Nephron progenitor cell (in vitro differentiated cells): ENCODE measurements at regions not wholly inside any gene's neighbourhood (a gene's known extent, or its start where the extent isn't known, plus 50 kb on each side); places are given as distances from the start of the nearest gene placed in this dataset.

Experiments used
- DNase-seq: peaks from one replicate; pipeline ENCODE4 v3.0.0; 2021
- H3K27ac Mint-ChIP-seq: 2 replicates; pipeline ENCODE4 v1.8.0; 2021; ENCODE audit warnings: mild to moderate bottlenecking, moderate library complexity, mixed read lengths
- H3K27me3 Mint-ChIP-seq: 2 replicates; pipeline ENCODE4 v1.8.0; 2021; ENCODE audit warnings: mild to moderate bottlenecking, low read depth, mixed read lengths; ENCODE audit not compliant: poor library complexity
- H3K36me3 Mint-ChIP-seq: 2 replicates; pipeline ENCODE4 v1.8.0; 2021; ENCODE audit warnings: low read depth, mixed read lengths
- H3K4me1 Mint-ChIP-seq: 2 replicates; pipeline ENCODE4 v1.8.0; 2021; ENCODE audit warnings: mixed read lengths
- H3K4me3 Mint-ChIP-seq: 2 replicates; pipeline ENCODE4 v1.8.0; 2021; ENCODE audit warnings: mild to moderate bottlenecking, moderate library complexity, mixed read lengths
- H3K9me3 Mint-ChIP-seq: 2 replicates; pipeline ENCODE4 v1.8.0; 2021; ENCODE audit warnings: mild to moderate bottlenecking, moderate library complexity, mixed read lengths
- TF ChIP-seq, protein P1 (sequence below): fragments of 200-600 bp; sonication (generic); IDR thresholded peaks from 2 replicates; pipeline ENCODE4 v1.5.0; 2021; ENCODE audit warnings: antibody characterized with exemption

DNA sequence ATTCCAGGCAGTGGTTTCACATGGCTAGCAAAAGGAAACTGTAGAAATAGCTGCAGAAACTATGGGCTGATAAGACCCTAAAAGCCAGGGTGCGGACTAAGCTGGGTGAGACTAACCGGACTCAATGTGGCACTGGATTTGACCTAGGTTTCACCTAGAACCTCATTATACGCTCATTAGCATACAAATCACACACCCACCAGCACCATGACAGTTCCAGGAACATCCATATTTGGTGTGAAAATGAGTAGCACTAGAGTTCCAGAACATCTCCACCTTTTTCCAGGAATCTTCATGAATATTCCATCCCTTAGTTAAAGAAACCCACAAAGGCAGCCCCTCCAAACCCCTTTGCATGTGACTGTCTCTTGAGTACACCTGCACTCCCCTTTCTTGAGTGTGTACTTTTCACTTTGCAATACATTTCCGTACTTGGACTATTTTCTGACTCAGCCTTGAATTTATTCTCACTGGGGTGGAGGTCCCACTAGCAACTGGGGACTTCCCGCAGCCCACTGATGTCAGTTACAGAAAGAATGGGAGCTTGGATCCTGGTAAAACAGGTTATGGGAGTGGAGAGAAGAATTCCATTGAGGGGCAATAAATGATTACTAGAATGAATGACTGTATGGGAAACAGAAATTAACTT lies 58.0 kb upstream of the SPATA31C2 start:
- Mint-ChIP-seq H3K9me3 (no peaks in the 10 kb centered on the region), H3K36me3 (peaks cover 3% of the 10 kb centered on the region), H3K27ac (no peak overlapping the region), H3K27me3 (no peaks in the 10 kb centered on the region), H3K4me3 (no peak overlapping the region), H3K4me1 (peaks cover 22% of the 10 kb centered on the region)
- TF ChIP-seq, protein P1, sequence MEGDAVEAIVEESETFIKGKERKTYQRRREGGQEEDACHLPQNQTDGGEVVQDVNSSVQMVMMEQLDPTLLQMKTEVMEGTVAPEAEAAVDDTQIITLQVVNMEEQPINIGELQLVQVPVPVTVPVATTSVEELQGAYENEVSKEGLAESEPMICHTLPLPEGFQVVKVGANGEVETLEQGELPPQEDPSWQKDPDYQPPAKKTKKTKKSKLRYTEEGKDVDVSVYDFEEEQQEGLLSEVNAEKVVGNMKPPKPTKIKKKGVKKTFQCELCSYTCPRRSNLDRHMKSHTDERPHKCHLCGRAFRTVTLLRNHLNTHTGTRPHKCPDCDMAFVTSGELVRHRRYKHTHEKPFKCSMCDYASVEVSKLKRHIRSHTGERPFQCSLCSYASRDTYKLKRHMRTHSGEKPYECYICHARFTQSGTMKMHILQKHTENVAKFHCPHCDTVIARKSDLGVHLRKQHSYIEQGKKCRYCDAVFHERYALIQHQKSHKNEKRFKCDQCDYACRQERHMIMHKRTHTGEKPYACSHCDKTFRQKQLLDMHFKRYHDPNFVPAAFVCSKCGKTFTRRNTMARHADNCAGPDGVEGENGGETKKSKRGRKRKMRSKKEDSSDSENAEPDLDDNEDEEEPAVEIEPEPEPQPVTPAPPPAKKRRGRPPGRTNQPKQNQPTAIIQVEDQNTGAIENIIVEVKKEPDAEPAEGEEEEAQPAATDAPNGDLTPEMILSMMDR = no peak
- DNase-seq = no peak

DNA sequence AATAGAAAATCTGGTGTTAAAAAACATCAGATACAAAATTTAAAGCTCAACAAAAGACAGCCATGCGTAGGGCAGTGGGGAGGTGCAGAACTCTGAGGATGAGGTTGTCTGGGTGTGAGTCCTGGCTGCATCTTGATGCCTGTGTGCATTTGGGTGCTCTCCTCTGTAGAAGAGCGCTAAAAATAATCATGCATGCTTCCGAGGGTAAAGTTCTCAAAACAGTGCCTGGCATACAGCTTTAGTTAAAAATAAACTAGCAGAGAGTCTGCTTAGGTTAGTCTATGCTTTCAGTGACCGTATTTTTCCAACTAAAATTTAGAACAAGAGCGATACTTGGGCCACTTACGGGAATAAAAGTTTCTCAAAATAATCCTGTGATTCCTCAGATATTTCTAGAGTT lies 55.5 kb upstream of the SPATA31C2 start:
- H3K4me3 Mint-ChIP-seq = no peak overlapping the region

DNA sequence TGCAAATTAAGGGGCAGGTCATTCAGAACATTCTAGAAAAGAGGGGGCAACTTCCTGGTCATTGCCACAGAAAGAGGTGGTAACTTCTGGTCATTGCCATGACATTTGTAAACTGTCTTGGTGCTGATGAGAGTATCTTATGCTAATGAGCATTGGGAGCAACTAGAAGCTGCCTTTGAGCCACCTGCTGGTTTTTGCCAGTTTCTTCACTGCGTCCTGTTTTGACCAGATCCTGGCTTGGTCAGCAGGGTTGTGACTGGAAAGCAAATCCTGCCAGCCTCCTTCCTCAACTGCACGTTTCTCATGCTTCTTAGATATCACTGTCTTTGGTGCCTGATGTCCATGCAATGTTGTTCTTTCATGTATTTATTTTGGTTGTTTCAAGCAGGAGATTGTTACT lies 53.2 kb upstream of the SPATA31C2 start:
- TF ChIP-seq, protein P1 = no peak
- no peak overlapping the region for H3K4me3 Mint-ChIP-seq
- DNase-seq = no peak
- H3K4me1 Mint-ChIP-seq = peaks cover 2% of the 10 kb centered on the region
- H3K27ac Mint-ChIP-seq = no peak overlapping the region
- H3K36me3 Mint-ChIP-seq = no peaks in the 10 kb centered on the region
- H3K27me3 Mint-ChIP-seq = peaks cover 3% of the 10 kb centered on the region
- H3K9me3 Mint-ChIP-seq = peaks cover 4% of the 10 kb centered on the region

More for the DNA sequence above, 55.5 kb upstream of the SPATA31C2 start:
- Mint-ChIP-seq H3K27ac (no peak overlapping the region), H3K9me3 (peaks cover 4% of the 10 kb centered on the region), H3K4me1 (peaks cover 22% of the 10 kb centered on the region), H3K27me3 (peaks cover 3% of the 10 kb centered on the region), H3K36me3 (peaks cover 3% of the 10 kb centered on the region)
- no peak for DNase-seq
- TF ChIP-seq, protein P1 = no peak

DNA sequence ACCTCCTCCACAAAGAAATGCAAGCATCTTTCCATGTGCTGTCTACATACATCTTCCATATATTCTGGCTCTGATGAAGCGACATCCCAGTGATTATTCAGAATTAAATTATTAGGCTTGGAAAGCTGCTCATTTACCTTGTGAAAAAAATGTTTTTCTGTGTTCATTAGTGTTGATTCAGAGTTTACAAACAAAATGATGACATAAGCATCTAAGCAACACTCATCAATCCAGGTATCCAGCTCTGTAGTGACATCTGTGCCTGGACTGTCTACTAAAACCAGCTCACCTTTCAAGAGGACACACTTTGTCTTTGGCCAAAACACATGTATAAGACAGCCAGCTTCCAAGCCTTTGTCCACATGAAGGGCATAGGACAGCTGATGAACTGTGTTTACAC lies 51.1 kb upstream of the SPATA31C2 start:
- H3K36me3 Mint-ChIP-seq = no peaks in the 10 kb centered on the region
- no peak overlapping the region for H3K27ac Mint-ChIP-seq
- no peaks in the 10 kb centered on the region for H3K4me1 Mint-ChIP-seq
- peaks cover 3% of the 10 kb centered on the region for H3K27me3 Mint-ChIP-seq
- no peak overlapping the region for H3K4me3 Mint-ChIP-seq
- TF ChIP-seq, protein P1 = no peak
- DNase-seq = no peak
- H3K9me3 Mint-ChIP-seq = peaks cover 4% of the 10 kb centered on the region
